K562 (cell line): ENCODE measurements at regions not wholly inside any gene's neighbourhood (a gene's known extent, or its start where the extent isn't known, plus 50 kb on each side); places are given as distances from the start of the nearest gene placed in this dataset.

Experiments
- EZH2 ChIP-seq: IDR thresholded peaks from 2 replicates; pipeline ENCODE4 v1.6.1; 2012; ENCODE audit warnings: low read depth, mild to moderate bottlenecking, inconsistent platforms, low read length, borderline replicate concordance
- FOXP4 ChIP-seq: sonication (generic); formaldehyde crosslinking; IDR thresholded peaks from 2 replicates; pipeline ENCODE4 v1.8.0; 2022; ENCODE audit warnings: mild to moderate bottlenecking, missing genetic modification reagents, borderline replicate concordance
- GATA2 ChIP-seq: sonication (generic); formaldehyde crosslinking; IDR thresholded peaks from 2 replicates; pipeline ENCODE4 v1.4.0; 2020; ENCODE audit warnings: mild to moderate bottlenecking, missing genetic modification reagents
- NR1H2 ChIP-seq: sonication (generic); formaldehyde crosslinking; IDR thresholded peaks from 2 replicates; pipeline ENCODE4 v1.4.0; 2020; ENCODE audit warnings: mild to moderate bottlenecking, missing genetic modification reagents
- ZNF274 ChIP-seq: IDR thresholded peaks from 2 replicates; pipeline ENCODE4 v1.6.1; 2011; ENCODE audit warnings: low read depth, mild to moderate bottlenecking, low read length, moderate library complexity, borderline replicate concordance
- ZNF511 ChIP-seq: sonication (generic); formaldehyde crosslinking; IDR thresholded peaks from 2 replicates; pipeline ENCODE4 v1.8.0; 2022; ENCODE audit warnings: mild to moderate bottlenecking, missing genetic modification reagents

GRCh38 chr2:104408266-104408665, 445.6 kb upstream of the POU3F3 start:
- TF ChIP-seq EZH2, result no peak
- no peak for TF ChIP-seq ZNF511 (CRISPR knock-in tag)
- TF ChIP-seq GATA2 (CRISPR knock-in tag), result no peak
- no peak for TF ChIP-seq NR1H2 (CRISPR knock-in tag)
- TF ChIP-seq ZNF274, result no peak
- no peak for TF ChIP-seq FOXP4 (CRISPR knock-in tag)
